ENCODE measurements at regions not wholly inside any gene's neighbourhood (a gene's known extent, or its start where the extent isn't known, plus 50 kb on each side); places are given as distances from the start of the nearest gene placed in this dataset.

GRCh38 chr2:16375981-16376380, 289.7 kb downstream of the CYRIA start:
- no peak overlapping the region for H3K23ac ChIP-seq (ENCODE audit: insufficient read length, low read depth, low read length)
- peaks cover 2 to 4% of the 10 kb centered on the region in 2 experiments; a peak in 3 of 5 replicates for H3K9me3 Mint-ChIP-seq

More at GRCh38 chr2:16375981-16376380, 289.7 kb downstream of the CYRIA start:
- Mint-ChIP-seq H3K4me1 (peaks cover 0 to 4% of the 10 kb centered on the region in 2 experiments; a peak in 1 of 4 replicates), H3K27ac (no peak overlapping the region), H3K4me3 (no peak overlapping the region), H3K36me3 (ENCODE audit: insufficient read depth in 1 of 3, low read depth in 3 of 3) (no peaks in the 10 kb centered on the region), H3K27me3 (ENCODE audit: low read depth) (peaks cover 2% of the 10 kb centered on the region; the same call in 1 of the 2 replicates)
- Histone ChIP-seq H3K56ac (ENCODE audit: insufficient read length, low read depth, low read length) (no peak overlapping the region), H3K18ac (ENCODE audit: insufficient read length, low read depth, low read length) (no peak overlapping the region), H3K4me1 (ENCODE audit: insufficient read depth, low read length) (no peaks in the 10 kb centered on the region), H3K27me3 (ENCODE audit: insufficient read depth, low read length) (no peaks in the 10 kb centered on the region), H3K4me2 (ENCODE audit: insufficient read depth, insufficient read length, low read length) (no peak overlapping the region), H2AFZ (ENCODE audit: low read length) (no peak overlapping the region), H3K27ac (ENCODE audit: insufficient read length, low read depth, low read length) (no peak overlapping the region), H2AK5ac (ENCODE audit: insufficient read length, low read length) (no peak overlapping the region), H2BK15ac (ENCODE audit: low read depth, low read length) (no peak overlapping the region), H3T11ph (ENCODE audit: low read length) (no peak overlapping the region), H2BK12ac (ENCODE audit: insufficient read length, low read depth, low read length) (no peak overlapping the region), H4K20me1 (ENCODE audit: control insufficient read depth, insufficient read depth, insufficient read length) (no peaks in the 10 kb centered on the region), H2BK5ac (ENCODE audit: insufficient read length, low read length) (no peak overlapping the region), H3K9ac (ENCODE audit: extremely low read depth, insufficient read length, low read length) (no peak overlapping the region), H2BK20ac (ENCODE audit: low read depth, low read length, poor library complexity, severe bottlenecking) (no peak overlapping the region), H3K79me2 (ENCODE audit: insufficient read depth, low read length) (no peaks in the 10 kb centered on the region), H4K8ac (replicated peaks; ENCODE audit: insufficient read length, low read depth, low read length) (no peak overlapping the region), H4K91ac (ENCODE audit: insufficient read length, low read depth, low read length) (no peak overlapping the region), H3K14ac (ENCODE audit: insufficient read depth, low read length) (no peak overlapping the region), H3K4ac (ENCODE audit: low read depth, low read length) (no peak overlapping the region), H3K9me3 (ENCODE audit: control insufficient read depth, low read depth, low read length) (no peaks in the 10 kb centered on the region), H2BK120ac (ENCODE audit: low read depth, low read length, poor library complexity, severe bottlenecking) (no peak overlapping the region), H3K23me2 (ENCODE audit: insufficient read length, low read depth, low read length, poor library complexity, severe bottlenecking) (no peaks in the 10 kb centered on the region), H3K79me1 (ENCODE audit: insufficient read depth, low read depth, low read length, poor library complexity, severe bottlenecking) (no peaks in the 10 kb centered on the region), H4K5ac (ENCODE audit: insufficient read length, low read depth, low read length) (no peak overlapping the region)
- TF ChIP-seq, protein P1, sequence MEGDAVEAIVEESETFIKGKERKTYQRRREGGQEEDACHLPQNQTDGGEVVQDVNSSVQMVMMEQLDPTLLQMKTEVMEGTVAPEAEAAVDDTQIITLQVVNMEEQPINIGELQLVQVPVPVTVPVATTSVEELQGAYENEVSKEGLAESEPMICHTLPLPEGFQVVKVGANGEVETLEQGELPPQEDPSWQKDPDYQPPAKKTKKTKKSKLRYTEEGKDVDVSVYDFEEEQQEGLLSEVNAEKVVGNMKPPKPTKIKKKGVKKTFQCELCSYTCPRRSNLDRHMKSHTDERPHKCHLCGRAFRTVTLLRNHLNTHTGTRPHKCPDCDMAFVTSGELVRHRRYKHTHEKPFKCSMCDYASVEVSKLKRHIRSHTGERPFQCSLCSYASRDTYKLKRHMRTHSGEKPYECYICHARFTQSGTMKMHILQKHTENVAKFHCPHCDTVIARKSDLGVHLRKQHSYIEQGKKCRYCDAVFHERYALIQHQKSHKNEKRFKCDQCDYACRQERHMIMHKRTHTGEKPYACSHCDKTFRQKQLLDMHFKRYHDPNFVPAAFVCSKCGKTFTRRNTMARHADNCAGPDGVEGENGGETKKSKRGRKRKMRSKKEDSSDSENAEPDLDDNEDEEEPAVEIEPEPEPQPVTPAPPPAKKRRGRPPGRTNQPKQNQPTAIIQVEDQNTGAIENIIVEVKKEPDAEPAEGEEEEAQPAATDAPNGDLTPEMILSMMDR (conservative IDR thresholded peaks at IDR 0.05) = no peak
- DNase-seq = no peak
- no CpG with 5 or more reads among the region's 4 CpGs for WGBS (ENCODE audit: extremely low coverage, insufficient read length, low lambda C conversion rate)

Measured in H9 (cell line).